ENCODE measurements at regions not wholly inside any gene's neighbourhood (a gene's known extent, or its start where the extent isn't known, plus 50 kb on each side); places are given as distances from the start of the nearest gene placed in this dataset.

DNA sequence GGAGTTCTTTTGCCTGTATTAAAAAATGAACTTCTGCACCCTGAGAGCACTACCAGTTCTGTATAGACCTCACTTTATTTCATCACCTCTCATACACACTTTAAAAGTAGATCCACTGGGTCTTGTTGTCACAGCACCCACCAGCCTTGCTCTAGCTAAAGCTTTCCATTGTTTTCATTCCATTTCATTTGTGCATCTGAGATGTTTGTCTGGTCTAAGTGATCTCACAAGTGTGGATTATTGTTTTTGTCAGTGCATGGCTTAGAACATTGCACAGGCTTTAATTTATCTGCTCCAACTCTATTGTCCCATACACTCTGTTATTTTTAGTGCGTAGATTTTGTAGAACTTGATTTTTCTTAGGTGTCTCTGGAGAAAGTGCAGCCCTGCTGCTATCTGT is 1157.5 kb upstream of the PABPC4L start:
- no peak for DNase-seq (ENCODE audit: extremely low spot score)
- ChIA-PET CTCF (interaction anchor here (2.6 kb wide), 1 partner anchor 12 kb away, joined by 9 read pairs; no protein-coding TSS in a partner anchor), POLR2A (no interaction called here)
- TF ChIP-seq, protein P1, sequence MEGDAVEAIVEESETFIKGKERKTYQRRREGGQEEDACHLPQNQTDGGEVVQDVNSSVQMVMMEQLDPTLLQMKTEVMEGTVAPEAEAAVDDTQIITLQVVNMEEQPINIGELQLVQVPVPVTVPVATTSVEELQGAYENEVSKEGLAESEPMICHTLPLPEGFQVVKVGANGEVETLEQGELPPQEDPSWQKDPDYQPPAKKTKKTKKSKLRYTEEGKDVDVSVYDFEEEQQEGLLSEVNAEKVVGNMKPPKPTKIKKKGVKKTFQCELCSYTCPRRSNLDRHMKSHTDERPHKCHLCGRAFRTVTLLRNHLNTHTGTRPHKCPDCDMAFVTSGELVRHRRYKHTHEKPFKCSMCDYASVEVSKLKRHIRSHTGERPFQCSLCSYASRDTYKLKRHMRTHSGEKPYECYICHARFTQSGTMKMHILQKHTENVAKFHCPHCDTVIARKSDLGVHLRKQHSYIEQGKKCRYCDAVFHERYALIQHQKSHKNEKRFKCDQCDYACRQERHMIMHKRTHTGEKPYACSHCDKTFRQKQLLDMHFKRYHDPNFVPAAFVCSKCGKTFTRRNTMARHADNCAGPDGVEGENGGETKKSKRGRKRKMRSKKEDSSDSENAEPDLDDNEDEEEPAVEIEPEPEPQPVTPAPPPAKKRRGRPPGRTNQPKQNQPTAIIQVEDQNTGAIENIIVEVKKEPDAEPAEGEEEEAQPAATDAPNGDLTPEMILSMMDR (IDR thresholded peaks at IDR 0.05; ENCODE audit: control extremely low read depth, extremely low read depth, low read depth, missing control alignments), result no peak

DNA sequence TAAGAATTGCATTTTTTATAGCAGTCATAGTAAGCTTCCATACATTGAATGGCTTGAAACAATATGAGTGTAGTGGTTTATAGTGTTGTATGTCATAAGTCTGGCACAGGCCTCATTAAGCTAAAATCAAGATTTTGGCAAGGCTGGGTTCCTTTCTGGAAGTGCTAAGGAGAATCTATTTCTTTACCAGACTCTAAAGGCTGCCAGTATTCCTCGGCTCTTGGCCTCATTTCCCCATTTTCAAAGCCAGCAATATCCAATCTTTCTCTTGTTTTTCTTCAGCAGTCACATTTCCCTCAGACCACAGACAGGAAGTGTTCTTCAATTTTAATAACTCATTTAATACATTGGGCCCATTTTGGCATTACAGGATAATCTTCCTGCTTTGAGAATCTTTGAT is 1155.5 kb upstream of the PABPC4L start:
- ChIA-PET POLR2A (no interaction called here), CTCF (interaction anchor here (1.4 kb wide), 1 partner anchor 10 kb away, joined by 3 read pairs; no protein-coding TSS in a partner anchor)
- DNase-seq (ENCODE audit: extremely low spot score), result no peak
- TF ChIP-seq, protein P1 (IDR thresholded peaks at IDR 0.05; ENCODE audit: control extremely low read depth, extremely low read depth, low read depth, missing control alignments), result no peak

DNA sequence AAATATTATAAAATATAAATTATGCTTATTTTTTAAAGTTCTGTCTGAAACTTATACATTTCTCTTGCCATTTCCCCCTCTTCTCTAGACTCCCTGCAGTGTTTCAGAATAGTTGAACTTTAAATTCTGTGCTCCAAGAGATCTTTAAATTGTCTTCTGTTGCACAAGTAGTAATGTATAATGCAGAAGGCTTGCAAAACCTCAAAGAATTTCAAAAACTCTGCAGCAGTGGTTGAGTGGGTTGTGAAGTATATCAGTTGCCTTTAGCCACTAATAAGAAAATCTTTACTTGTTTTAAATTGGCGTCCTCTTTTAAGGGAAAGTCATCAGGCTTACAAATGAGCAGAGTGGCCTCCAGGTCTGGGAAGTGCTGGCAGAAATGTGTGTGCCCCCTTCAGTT is 1153.3 kb upstream of the PABPC4L start:
- CTCF ChIA-PET, result no interaction called here
- POLR2A ChIA-PET, result no interaction called here
- DNase-seq (ENCODE audit: extremely low spot score), result no peak

DNA sequence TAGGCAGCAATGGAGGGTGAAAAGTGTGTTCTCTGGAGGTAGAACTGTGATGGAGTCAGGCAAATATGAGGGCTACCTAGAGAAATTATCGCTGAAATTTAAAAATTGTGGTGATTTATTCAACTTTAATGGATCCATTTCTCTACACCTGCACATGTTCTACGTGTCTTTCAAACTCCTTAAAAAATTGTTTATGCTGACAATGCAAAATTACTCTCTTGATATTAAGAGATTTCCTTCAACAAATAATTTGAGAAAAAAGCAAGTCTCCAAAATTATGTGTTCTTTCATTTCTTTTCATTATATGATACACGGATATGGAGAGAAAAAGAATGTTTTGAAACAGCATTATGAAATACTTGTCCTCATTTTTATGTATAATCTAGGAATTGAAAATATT is 1151.4 kb upstream of the PABPC4L start:
- TF ChIP-seq, protein P1 (IDR thresholded peaks at IDR 0.05; ENCODE audit: control extremely low read depth, extremely low read depth, low read depth, missing control alignments), result no peak
- ChIA-PET CTCF (no interaction called here), POLR2A (no interaction called here)
- DNase-seq (ENCODE audit: extremely low spot score), result no peak

More for the DNA sequence above, 1153.3 kb upstream of the PABPC4L start:
- TF ChIP-seq, protein P1 (IDR thresholded peaks at IDR 0.05; ENCODE audit: control extremely low read depth, extremely low read depth, low read depth, missing control alignments), result no peak

DNA sequence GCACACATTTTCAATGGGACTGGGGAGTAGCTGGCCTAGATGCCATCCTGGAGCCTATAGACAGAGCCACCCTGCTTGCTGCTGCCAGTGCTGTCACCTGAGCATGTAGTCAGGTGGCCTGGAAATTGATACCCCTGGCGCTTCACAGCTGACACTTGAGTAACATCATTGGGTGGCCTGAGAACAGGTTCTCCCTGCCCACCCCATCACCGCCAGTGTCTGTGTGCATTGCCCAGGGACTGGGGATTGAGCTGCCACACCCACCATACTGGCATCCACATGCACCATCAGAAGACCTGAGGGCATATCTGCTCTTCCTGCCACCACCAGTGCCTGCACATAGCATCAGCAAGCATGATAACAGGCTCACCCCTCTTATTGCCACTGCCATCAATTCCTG is 1142.9 kb upstream of the PABPC4L start:
- TF ChIP-seq, protein P1 (IDR thresholded peaks at IDR 0.05; ENCODE audit: control extremely low read depth, extremely low read depth, low read depth, missing control alignments), result no peak
- DNase-seq (ENCODE audit: extremely low spot score), result no peak
- ChIA-PET CTCF (no interaction called here), POLR2A (no interaction called here)

DNA sequence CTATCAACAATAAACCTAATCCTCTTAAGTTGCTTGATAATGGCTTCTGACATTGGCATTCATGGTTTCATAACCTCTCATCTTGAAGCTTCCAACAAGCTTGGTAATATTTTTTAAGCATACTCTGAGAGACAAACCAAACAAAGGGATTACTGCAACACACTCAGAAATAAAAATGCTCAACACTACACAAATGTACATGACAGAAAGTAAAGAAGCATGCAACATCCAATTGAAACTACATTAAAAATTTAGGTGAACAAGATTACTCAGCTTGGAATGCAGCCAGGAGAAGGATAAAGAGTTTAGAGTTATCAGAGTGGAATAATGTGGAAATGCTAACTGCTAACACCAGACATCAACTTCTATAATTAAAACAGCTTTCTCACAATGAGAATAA is 1136.6 kb upstream of the PABPC4L start:
- TF ChIP-seq, protein P1 (IDR thresholded peaks at IDR 0.05; ENCODE audit: control extremely low read depth, extremely low read depth, low read depth, missing control alignments), result no peak
- ChIA-PET POLR2A (no interaction called here), CTCF (interaction anchor here (2.6 kb wide), 1 partner anchor 10 kb away, joined by 6 read pairs; no protein-coding TSS in a partner anchor)
- DNase-seq (ENCODE audit: extremely low spot score), result no peak

DNA sequence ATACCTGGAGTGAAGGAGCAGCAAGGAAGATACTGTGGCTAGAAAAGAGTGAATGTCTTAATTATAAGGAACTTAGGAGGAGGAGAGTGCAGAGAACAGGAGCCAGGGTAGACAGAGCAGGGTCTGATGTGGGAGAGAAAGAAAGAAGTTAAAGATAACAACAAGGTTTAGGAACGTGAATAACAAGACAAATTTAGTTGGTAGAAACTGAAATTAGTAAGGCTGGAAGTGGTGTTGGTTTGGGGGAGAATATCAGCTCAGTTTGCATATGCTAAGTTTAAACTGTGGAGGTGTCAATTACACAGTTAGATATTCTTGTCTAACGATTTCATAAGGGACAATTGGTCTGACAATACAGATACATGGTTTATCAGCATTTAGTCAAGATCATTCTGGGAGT is 1123.7 kb upstream of the PABPC4L start:
- POLR2A ChIA-PET, result no interaction called here
- DNase-seq (ENCODE audit: extremely low spot score), result no peak
- TF ChIP-seq, protein P1 (IDR thresholded peaks at IDR 0.05; ENCODE audit: control extremely low read depth, extremely low read depth, low read depth, missing control alignments), result no peak
- CTCF ChIA-PET, result interaction anchor here (1.6 kb wide), 1 partner anchor 18 kb away, joined by 3 read pairs; no protein-coding TSS in a partner anchor
